ENCODE measurements at regions not wholly inside any gene's neighbourhood (a gene's known extent, or its start where the extent isn't known, plus 50 kb on each side); places are given as distances from the start of the nearest gene placed in this dataset.

DNA sequence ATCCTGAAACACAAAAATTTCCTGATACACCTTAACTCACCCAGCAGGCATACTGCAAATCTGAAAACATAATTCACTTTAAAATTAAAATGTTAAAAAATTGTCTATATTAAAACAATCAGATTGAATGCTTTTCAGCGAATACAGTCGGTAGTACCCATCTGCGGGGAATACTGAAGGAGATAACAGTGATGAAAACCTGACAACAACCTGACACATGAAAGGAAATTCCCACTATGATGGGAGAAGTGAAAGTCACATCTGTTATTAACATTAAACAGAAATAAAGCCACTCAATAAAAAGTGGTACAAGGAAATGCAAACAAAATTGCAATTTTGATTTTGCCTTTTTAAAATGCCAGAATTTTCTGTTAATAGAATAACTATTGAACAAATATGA lies 448.0 kb upstream of the SEMA3A start:
- TF ChIP-seq GATA2 (IDR thresholded peaks at IDR 0.05; ENCODE audit: low read depth, low read length) (peak; percentile 46; the same call in 1 of the 2 replicates), GATA3 (IDR thresholded peaks at IDR 0.05; ENCODE audit: low read depth, low read length) (peak; percentile 50; the same call in 1 of the 2 replicates)

Measured in SH-SY5Y (cell line).